Cardiac fibroblast (primary cell): ENCODE measurements at regions not wholly inside any gene's neighbourhood (a gene's known extent, or its start where the extent isn't known, plus 50 kb on each side); places are given as distances from the start of the nearest gene placed in this dataset.
"Not testable (repeated sequence)": the region's sequence is repeated elsewhere in the genome, so short reads cannot be mapped to it uniquely, and the experiment has no call there.

ENCODE experiments used
- DNase-seq, 2 donors: peaks; one replicate each; pipeline versions ENCODE4 v3.0.0 to v3.0.0-alpha.2; 2010; ENCODE audit warnings: low read depth in 2 of 2
- H3K4me3 ChIP-seq, 2 donors: replicated peaks in 1 of 2; 1 replicate in 1 of 2; 2 replicates in 1 of 2; pipeline ENCODE4 v1.5.1; 2011; ENCODE audit warnings: low read depth in 2 of 2, low read length in 2 of 2, mild to moderate bottlenecking in 2 of 2, moderate library complexity in 1 of 2
- CTCF ChIP-seq: IDR thresholded peaks from one replicate; pipeline ENCODE4 v1.5.1; 2011; ENCODE audit warnings: low read depth, mild to moderate bottlenecking, low read length, inconsistent platforms

- TF ChIP-seq CTCF = no peak
- DNase-seq = no peak
Measured at GRCh38 chr12:131409211-131409610, 301.7 kb upstream of the SFSWAP start.

GRCh38 chr12:131411827-131412226, 299.1 kb upstream of the SFSWAP start:
- not testable (repeated sequence) for H3K4me3 ChIP-seq, DNase-seq

More at GRCh38 chr12:131409211-131409610, 301.7 kb upstream of the SFSWAP start:
- H3K4me3 ChIP-seq = no peak overlapping the region

GRCh38 chr12:131413006-131413405, 297.9 kb upstream of the SFSWAP start:
- TF ChIP-seq CTCF = no peak
- no peak for DNase-seq
- no peak overlapping the region for H3K4me3 ChIP-seq

- no peak overlapping the region for H3K4me3 ChIP-seq
- no peak for DNase-seq
- no peak for TF ChIP-seq CTCF
Measured at GRCh38 chr12:131413471-131413870, 297.4 kb upstream of the SFSWAP start.

- not testable (repeated sequence) for H3K4me3 ChIP-seq, DNase-seq
Measured at GRCh38 chr12:131414155-131414922, 296.6 kb upstream of the SFSWAP start.

GRCh38 chr12:131415781-131416180, 295.1 kb upstream of the SFSWAP start:
- no peak for DNase-seq
- TF ChIP-seq CTCF = no peak
- H3K4me3 ChIP-seq = no peak overlapping the region

GRCh38 chr12:131418121-131418520, 292.8 kb upstream of the SFSWAP start:
- H3K4me3 ChIP-seq = no peak overlapping the region
- no peak for TF ChIP-seq CTCF
- no peak for DNase-seq

- no peak overlapping the region for H3K4me3 ChIP-seq
- TF ChIP-seq CTCF = no peak
- DNase-seq = no peak
Measured at GRCh38 chr12:131418884-131419283, 292.0 kb upstream of the SFSWAP start.
